ENCODE measurements at regions not wholly inside any gene's neighbourhood (a gene's known extent, or its start where the extent isn't known, plus 50 kb on each side); places are given as distances from the start of the nearest gene placed in this dataset.

- H3K9me3 ChIP-seq (replicated peaks; ENCODE audit: control insufficient read depth, insufficient read depth, low read depth, low read length), result no peaks in the 10 kb centered on the region
- no peak overlapping the region for H3K4me3 ChIP-seq
- no peaks in the 10 kb centered on the region for H3K36me3 ChIP-seq (ENCODE audit: control insufficient read depth, insufficient read depth, low read length)
- H4K20me1 ChIP-seq (replicated peaks; ENCODE audit: control insufficient read depth, insufficient read depth, low read length), result no peaks in the 10 kb centered on the region
- no peaks in the 10 kb centered on the region for H3K79me2 ChIP-seq (ENCODE audit: control insufficient read depth, insufficient read depth, low read length)
- WGBS (ENCODE audit: insufficient coverage, low coverage, missing lambda C conversion rate), result 8% methylated on average over 3 of the region's 3 CpGs
- POLR2A ChIA-PET, result no interaction called here
- CTCF ChIA-PET (ENCODE audit: low intra/inter-chr PET ratio), result no interaction called here
- in situ Hi-C loops (cut with MboI), result no loop called here
- DNase-seq (ENCODE audit: extremely low read depth in 1 of 4, low spot score in 3 of 4), result no peak
- no peak overlapping the region for H3K4me2 ChIP-seq (ENCODE audit: insufficient read depth, low read length)
- no peak for FAIRE-seq
- BruUV-seq (replicated peaks), result no TSS peak
- no peaks in the 10 kb centered on the region for H3K9me1 ChIP-seq (ENCODE audit: control insufficient read depth, insufficient read depth, low read length)
- no peaks in the 10 kb centered on the region for H3K4me1 ChIP-seq (replicated peaks in 1 of 2; ENCODE audit: control insufficient read depth in 2 of 2, insufficient read depth in 2 of 2, low read length in 2 of 2)
- no peak overlapping the region for H3K27ac ChIP-seq (ENCODE audit: extremely low read depth, low read depth, low read length)
- intact Hi-C loops (cut with micrococcal nuclease), result no loop called here
- H3K27me3 ChIP-seq (ENCODE audit: control insufficient read depth in 2 of 2, insufficient read depth in 2 of 2, low read length in 2 of 2), result no peaks in the 10 kb centered on the region
- TF ChIP-seq ZFP1 (CRISPR knock-in tag; IDR thresholded peaks at IDR 0.05) (no peak), FUS (optimal IDR thresholded peaks at IDR 0.05; ENCODE audit: low read depth, low read length) (no peak), ZBTB17 (CRISPR knock-in tag; IDR thresholded peaks at IDR 0.05) (no peak), NKRF (IDR thresholded peaks at IDR 0.05; ENCODE audit: borderline replicate concordance) (no peak), ZNF785 (CRISPR knock-in tag; IDR thresholded peaks at IDR 0.05) (no peak), ARID2 (IDR thresholded peaks at IDR 0.05) (no peak), ZNF740 (CRISPR knock-in tag; IDR thresholded peaks at IDR 0.05) (no peak), ZNF740 (tag; IDR thresholded peaks at IDR 0.05) (no peak), IRF9 (tag; IDR thresholded peaks at IDR 0.05) (no peak), E2F8 (IDR thresholded peaks at IDR 0.05; ENCODE audit: low read depth, partially characterized antibody) (no peak), CGGBP1 (CRISPR knock-in tag; IDR thresholded peaks at IDR 0.05) (no peak), SMAD3 (CRISPR knock-in tag; conservative IDR thresholded peaks at IDR 0.05) (no peak), ILK (tag; IDR thresholded peaks at IDR 0.05; ENCODE audit: borderline replicate concordance, low read depth) (no peak), HDAC3 (IDR thresholded peaks at IDR 0.05; ENCODE audit: borderline replicate concordance, partially characterized antibody) (no peak), PPARD (CRISPR knock-in tag; IDR thresholded peaks at IDR 0.05) (no peak), BRF1 (IDR thresholded peaks at IDR 0.05; ENCODE audit: borderline replicate concordance, extremely low read depth, insufficient read length) (no peak), PRMT5 (CRISPR knock-in tag; IDR thresholded peaks at IDR 0.05) (no peak)
- H3K9ac ChIP-seq (ENCODE audit: insufficient read depth in 1 of 2, low read depth in 2 of 2, low read length in 2 of 2), result no peak overlapping the region
- H2AFZ ChIP-seq (ENCODE audit: low read depth, low read length), result no peak overlapping the region
- no peak for ATAC-seq
Measured at GRCh38 chr3:175948041-175948440, 1088.9 kb downstream of the NAALADL2 start.

Measured in K562 (cell line).